AG04449 (cell line): ENCODE measurements at regions not wholly inside any gene's neighbourhood (a gene's known extent, or its start where the extent isn't known, plus 50 kb on each side); places are given as distances from the start of the nearest gene placed in this dataset.

Experiments used
- CTCF ChIA-PET: fragments of 350-600 bp; formaldehyde crosslinking; extraction: SDS; loops from one replicate; lab custom pipeline; 2021; ENCODE audit warnings: antibody characterized with exemption; lab: Yijun Ruan, JAX
- POLR2A ChIA-PET: fragments of 400-600, 350-600 bp; formaldehyde crosslinking; extraction: SDS; loops from one replicate; lab custom pipeline; 2020; ENCODE audit warnings: antibody characterized with exemption, inconsistent platforms; lab: Yijun Ruan, JAX
- DNase-seq: peaks from one replicate; pipeline ENCODE4 v3.0.0-alpha.2; 2010; ENCODE audit warnings: low read depth, low spot score
- H3K4me3 ChIP-seq: 2 replicates; pipeline ENCODE4 v1.5.1; 2011; ENCODE audit warnings: low read depth, mild to moderate bottlenecking, control low read depth, low read length
- TF ChIP-seq, protein P1 (sequence below): IDR thresholded peaks from one replicate; pipeline ENCODE4 v1.5.1; 2011; ENCODE audit warnings: mild to moderate bottlenecking, moderate library complexity, low read length, control low read depth, inconsistent platforms; ENCODE audit not compliant: insufficient read depth; ENCODE audit errors: missing control alignments

GRCh38 chr6:130575971-130576370 lies 210.2 kb downstream of the TMEM200A start:
- no peak overlapping the region for H3K4me3 ChIP-seq
- POLR2A ChIA-PET = no interaction called here
- no peak for DNase-seq
- TF ChIP-seq, protein P1, sequence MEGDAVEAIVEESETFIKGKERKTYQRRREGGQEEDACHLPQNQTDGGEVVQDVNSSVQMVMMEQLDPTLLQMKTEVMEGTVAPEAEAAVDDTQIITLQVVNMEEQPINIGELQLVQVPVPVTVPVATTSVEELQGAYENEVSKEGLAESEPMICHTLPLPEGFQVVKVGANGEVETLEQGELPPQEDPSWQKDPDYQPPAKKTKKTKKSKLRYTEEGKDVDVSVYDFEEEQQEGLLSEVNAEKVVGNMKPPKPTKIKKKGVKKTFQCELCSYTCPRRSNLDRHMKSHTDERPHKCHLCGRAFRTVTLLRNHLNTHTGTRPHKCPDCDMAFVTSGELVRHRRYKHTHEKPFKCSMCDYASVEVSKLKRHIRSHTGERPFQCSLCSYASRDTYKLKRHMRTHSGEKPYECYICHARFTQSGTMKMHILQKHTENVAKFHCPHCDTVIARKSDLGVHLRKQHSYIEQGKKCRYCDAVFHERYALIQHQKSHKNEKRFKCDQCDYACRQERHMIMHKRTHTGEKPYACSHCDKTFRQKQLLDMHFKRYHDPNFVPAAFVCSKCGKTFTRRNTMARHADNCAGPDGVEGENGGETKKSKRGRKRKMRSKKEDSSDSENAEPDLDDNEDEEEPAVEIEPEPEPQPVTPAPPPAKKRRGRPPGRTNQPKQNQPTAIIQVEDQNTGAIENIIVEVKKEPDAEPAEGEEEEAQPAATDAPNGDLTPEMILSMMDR = no peak
- CTCF ChIA-PET = interaction anchor here (1.2 to 1.3 kb wide), 2 partner anchors 12 to 211 kb away, joined by 3 to 5 read pairs; partner anchors contain the start of gene TMEM200A

- CTCF ChIA-PET = interaction anchor here (1.0 to 1.3 kb wide), 3 partner anchors 8 to 14 kb away, joined by 3 to 5 read pairs (median 3); no protein-coding TSS in a partner anchor
- TF ChIP-seq, protein P1 = no peak
Observed at GRCh38 chr6:130577178-130577919, 211.5 kb downstream of the TMEM200A start.

DNA sequence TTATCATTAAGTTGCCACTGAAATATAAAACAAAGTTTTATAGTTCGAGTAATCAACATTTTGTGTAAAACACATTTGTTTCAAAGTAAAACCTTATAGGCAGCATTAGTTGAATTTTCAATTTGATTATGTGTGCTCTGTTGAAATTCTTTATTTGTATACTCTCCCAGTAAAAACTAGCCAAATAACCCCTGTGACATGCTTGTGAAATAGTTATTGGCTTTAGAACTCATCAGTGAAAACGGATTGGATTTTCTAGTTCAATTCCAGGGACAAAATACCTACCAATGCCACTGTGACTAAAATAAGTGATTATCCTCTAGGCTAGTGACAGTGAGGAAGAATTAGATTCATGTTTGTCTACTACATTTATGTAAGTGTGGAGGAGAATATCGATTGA lies 212.9 kb downstream of the TMEM200A start:
- TF ChIP-seq, protein P1 = no peak
- DNase-seq = no peak
- ChIA-PET POLR2A (no interaction called here), CTCF (interaction anchor here (1.0 kb wide), 1 partner anchor 120 kb away, joined by 3 read pairs; no protein-coding TSS in a partner anchor)
- no peak overlapping the region for H3K4me3 ChIP-seq

More at GRCh38 chr6:130577178-130577919, 211.5 kb downstream of the TMEM200A start:
- POLR2A ChIA-PET = no interaction called here
- DNase-seq = no peak
- no peak overlapping the region for H3K4me3 ChIP-seq

DNA sequence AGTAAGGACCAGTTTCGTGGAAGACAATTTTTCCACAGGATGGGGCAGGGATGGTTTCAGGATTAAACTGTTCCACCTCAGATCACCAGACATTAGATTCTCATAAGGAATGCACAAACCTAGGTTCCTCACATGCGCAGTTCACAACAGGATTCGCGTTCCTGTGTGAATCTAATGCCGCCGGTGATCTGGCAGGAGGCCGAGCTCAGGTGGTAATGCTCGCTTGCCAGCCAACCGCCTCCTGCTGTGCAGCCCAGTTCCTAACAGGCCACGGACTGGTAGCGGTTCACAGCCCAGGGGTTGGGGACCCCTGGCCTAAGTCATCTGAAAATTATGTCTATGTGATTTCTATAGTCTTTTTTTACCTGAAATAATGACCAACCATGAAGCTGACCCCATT lies 217.5 kb downstream of the TMEM200A start:
- TF ChIP-seq, protein P1 = no peak
- POLR2A ChIA-PET = no interaction called here
- CTCF ChIA-PET = no interaction called here
- no peak for DNase-seq
- H3K4me3 ChIP-seq = no peak overlapping the region

GRCh38 chr6:130585587-130585986 lies 219.8 kb downstream of the TMEM200A start:
- POLR2A ChIA-PET = no interaction called here
- TF ChIP-seq, protein P1 = no peak
- no peak for DNase-seq
- no peak overlapping the region for H3K4me3 ChIP-seq
- CTCF ChIA-PET = interaction anchor here (0.8 kb wide), 1 partner anchor 9 kb away, joined by 3 read pairs; no protein-coding TSS in a partner anchor
